GM10266 (cell line): ENCODE measurements at regions not wholly inside any gene's neighbourhood (a gene's known extent, or its start where the extent isn't known, plus 50 kb on each side); places are given as distances from the start of the nearest gene placed in this dataset.
A peak's percentile ranks its signal among the peaks of the same experiment; 100 is the strongest.

Source experiments
- DNase-seq: peaks from one replicate; pipeline ENCODE4 v3.0.0; 2012; ENCODE audit errors: extremely low spot score
- CTCF ChIP-seq: IDR thresholded peaks from 2 replicates; pipeline ENCODE4 v1.5.1; 2012; ENCODE audit warnings: mild to moderate bottlenecking, low read depth; ENCODE audit not compliant: control insufficient read depth, insufficient read depth; ENCODE audit errors: missing control alignments

- TF ChIP-seq CTCF: no peak
- DNase-seq: peak; percentile 5
Observed at GRCh38 chr4:104719539-104720230, 225.0 kb upstream of the CXXC4 start.

GRCh38 chr4:104722467-104722866 is 227.8 kb upstream of the CXXC4 start:
- TF ChIP-seq CTCF: no peak
- DNase-seq: no peak

GRCh38 chr4:104726002-104726401 is 231.3 kb upstream of the CXXC4 start:
- no peak for DNase-seq
- no peak for TF ChIP-seq CTCF

- TF ChIP-seq CTCF: no peak
- DNase-seq: no peak
Observed at GRCh38 chr4:104727643-104728042, 232.9 kb upstream of the CXXC4 start.

GRCh38 chr4:104728380-104729122 is 233.9 kb upstream of the CXXC4 start:
- no peak for DNase-seq

GRCh38 chr4:104732766-104733165 is 238.1 kb upstream of the CXXC4 start:
- no peak for TF ChIP-seq CTCF

More at GRCh38 chr4:104728380-104729122, 233.9 kb upstream of the CXXC4 start:
- no peak for TF ChIP-seq CTCF

GRCh38 chr4:104735174-104735573 is 240.5 kb upstream of the CXXC4 start:
- DNase-seq: no peak
- TF ChIP-seq CTCF: no peak

More at GRCh38 chr4:104732766-104733165, 238.1 kb upstream of the CXXC4 start:
- DNase-seq: no peak
